ENCODE measurements at regions not wholly inside any gene's neighbourhood (a gene's known extent, or its start where the extent isn't known, plus 50 kb on each side); places are given as distances from the start of the nearest gene placed in this dataset.
"Not testable (repeated sequence)": the region's sequence is repeated elsewhere in the genome, so short reads cannot be mapped to it uniquely, and the experiment has no call there.

DNA sequence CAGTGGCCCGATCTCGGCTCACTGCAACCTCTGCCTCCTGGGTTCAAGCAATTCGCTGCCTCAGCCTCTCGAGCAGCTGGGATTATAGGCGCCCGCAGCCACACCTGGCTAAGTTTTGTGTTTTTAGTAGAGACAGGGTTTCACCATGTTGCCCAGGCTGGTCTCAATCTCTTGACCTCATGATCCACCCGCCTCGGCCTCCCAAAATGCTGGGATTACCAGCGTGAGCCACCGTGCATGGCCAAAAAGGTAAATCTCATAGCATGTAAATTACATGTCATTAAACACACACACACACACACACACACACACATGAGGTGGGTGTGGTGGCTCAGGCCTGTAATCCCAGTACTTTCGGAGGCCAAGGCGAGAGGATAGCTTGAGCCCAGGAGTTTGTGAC lies 53.7 kb upstream of the SEPTIN5 start:
- DNase-seq = not testable (repeated sequence)

DNA sequence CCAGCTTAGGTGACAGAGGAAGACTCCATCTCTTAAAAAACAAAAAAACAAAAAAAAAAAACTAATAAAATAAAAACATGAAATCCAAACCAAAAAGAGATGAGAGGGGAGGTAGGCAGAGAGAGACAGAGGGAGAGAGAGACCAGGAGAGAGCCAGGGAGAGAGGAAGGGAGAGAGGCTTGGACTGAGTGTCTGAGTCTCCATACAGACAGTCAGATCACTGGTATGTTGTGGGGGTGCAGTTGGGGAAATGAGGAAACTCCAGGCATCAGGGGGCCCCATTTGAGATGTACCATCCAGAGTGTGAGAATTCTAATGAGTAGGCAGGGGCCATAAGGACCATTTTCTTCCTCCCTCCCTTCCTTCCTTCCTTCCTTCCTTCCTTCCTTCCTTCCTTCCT lies 53.1 kb upstream of the SEPTIN5 start:
- no peak for DNase-seq

DNA sequence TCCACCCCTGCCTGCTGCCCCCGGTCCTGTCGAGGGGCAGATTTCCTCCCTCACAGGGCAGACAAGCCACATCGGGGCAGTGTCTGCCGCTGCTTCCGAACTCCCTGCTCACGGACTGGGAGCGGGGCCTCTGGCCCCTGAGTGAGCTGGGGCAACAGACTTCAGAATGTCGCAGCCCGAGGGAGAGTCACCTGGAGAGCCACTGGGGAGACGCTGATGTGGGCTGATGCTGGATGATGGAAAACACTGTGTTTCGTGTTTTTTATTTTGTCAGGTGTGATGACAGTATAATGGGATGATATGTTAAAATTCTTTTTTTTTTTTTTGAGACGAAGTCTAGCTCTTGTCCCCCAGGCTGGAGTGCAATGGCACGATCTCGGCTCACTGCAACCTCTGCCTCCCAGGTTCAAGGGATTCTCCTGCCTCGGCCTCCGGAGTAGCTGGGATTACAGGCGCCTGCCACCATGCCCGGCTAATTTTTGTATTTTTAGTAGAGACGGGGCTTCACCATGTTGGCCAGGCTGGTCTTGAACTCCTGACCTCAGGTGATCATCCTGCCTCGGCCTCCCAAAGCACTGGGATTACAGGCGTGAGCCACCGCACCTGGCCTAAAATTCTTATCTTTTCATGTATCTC lies 52.1 kb upstream of the SEPTIN5 start:
- not testable (repeated sequence) for DNase-seq

DNA sequence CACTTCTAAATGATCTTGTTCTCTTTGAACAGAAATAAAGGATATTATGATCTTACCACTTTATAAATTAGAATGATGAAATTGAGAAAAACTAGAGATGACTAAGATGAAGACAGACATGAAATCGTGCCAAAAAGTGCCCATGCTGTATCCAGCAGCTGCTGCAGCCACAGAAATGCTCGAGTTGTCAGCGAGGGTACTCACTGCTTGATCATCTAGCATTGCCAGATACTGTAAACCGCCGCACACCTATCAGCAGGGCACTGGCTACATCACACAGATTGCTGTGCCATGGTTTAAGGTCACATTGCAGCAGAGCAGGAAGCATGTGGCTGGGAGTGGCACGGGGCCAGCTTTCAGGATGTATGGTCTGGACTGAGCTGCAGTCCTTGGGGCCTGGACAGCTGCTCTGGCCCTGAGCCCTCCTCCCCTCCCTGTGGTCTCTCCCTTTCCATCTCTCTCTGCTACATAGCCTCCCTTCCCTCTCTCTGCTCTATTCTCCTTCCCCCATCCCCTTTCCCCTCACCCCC lies 51.0 kb upstream of the SEPTIN5 start:
- DNase-seq = peak in 3 of 56 donors; percentile 9 to 18 (median 13)

DNA sequence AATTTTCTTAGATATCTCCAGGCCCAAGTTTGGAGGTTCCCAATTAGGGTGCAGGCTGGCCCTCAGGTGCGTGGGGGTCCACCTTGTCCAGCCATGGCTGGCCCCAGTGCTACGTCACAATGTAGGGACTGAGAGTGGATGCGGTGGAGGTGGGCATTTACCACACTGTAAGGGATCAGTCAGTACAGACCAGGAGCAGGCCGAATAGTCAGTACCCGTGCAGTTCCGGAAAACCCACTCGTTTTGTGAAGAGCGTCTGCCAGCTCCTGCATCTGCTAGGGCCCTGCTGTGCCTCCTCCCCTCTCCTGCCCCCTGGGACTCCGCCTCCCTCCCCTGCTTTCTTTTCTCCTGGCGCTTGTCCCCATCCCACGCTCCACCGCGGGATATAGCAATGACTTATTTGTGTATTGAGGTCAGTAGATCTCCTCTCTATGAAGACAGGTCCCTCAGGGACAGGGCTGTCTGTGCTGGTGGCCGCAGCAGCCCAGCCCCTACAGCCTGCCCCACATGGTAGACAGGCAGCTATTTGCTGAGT lies 50.4 kb upstream of the SEPTIN5 start:
- peak in 6 of 56 donors; percentile 5 to 21 (median 12) for DNase-seq

DNA sequence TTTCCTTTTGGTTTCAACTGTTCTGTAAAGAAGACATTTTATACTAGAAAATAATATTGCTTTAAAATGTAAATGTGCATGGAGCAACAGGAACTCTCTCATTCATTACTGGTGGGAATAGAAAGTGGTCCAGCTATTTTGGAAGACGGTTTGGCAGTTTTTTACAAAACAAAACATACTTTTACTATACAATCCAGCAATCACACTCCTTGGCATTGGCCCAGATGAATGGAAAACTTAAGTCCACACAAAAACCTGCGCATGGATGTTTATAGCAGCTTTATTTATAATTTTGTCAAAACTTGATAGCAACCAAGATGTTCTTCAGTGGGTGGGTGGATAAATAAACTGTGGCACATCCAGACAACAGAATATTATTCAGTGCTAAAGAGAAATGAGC lies 49.9 kb upstream of the SEPTIN5 start:
- DNase-seq = peak in 2 of 56 donors; percentile 12

All from amygdala (tissue), 56 donors.